ENCODE measurements at regions not wholly inside any gene's neighbourhood (a gene's known extent, or its start where the extent isn't known, plus 50 kb on each side); places are given as distances from the start of the nearest gene placed in this dataset.
A peak's percentile ranks its signal among the peaks of the same experiment; 100 is the strongest.
"Not testable (repeated sequence)": the region's sequence is repeated elsewhere in the genome, so short reads cannot be mapped to it uniquely, and the experiment has no call there.

GRCh38 chr5:67792891-67793290 lies 422.7 kb upstream of the PIK3R1 start:
- no peak for DNase-seq
- no peaks in the 10 kb centered on the region for H3K36me3 ChIP-seq

GRCh38 chr5:67790390-67790789 lies 425.2 kb upstream of the PIK3R1 start:
- TF ChIP-seq CTCF (IDR thresholded peaks at IDR 0.05; ENCODE audit: low read depth, low read length) = no peak

More at GRCh38 chr5:67792891-67793290, 422.7 kb upstream of the PIK3R1 start:
- H3K4me3 ChIP-seq (ENCODE audit: low read depth, low read length) = no peak overlapping the region
- H3K27ac ChIP-seq = no peak overlapping the region
- H3K9me3 ChIP-seq (ENCODE audit: severe bottlenecking) = no peaks in the 10 kb centered on the region
- no peak for TF ChIP-seq CTCF (IDR thresholded peaks at IDR 0.05; ENCODE audit: low read depth, low read length)
- H3K27me3 ChIP-seq (ENCODE audit: insufficient read depth, low read depth, severe bottlenecking) = no peaks in the 10 kb centered on the region

GRCh38 chr5:67779893-67780623 lies 435.5 kb upstream of the PIK3R1 start:
- peak; percentile 49 for DNase-seq
- H3K9me3 ChIP-seq (ENCODE audit: severe bottlenecking); H3K27ac ChIP-seq; H3K36me3 ChIP-seq; H3K27me3 ChIP-seq (ENCODE audit: insufficient read depth, low read depth, severe bottlenecking): not testable (repeated sequence)
- peak overlapping the region; percentile 10; the same call in 1 of the 2 replicates for H3K4me3 ChIP-seq (ENCODE audit: low read depth, low read length)

More at GRCh38 chr5:67790390-67790789, 425.2 kb upstream of the PIK3R1 start:
- no peak overlapping the region for H3K4me3 ChIP-seq (ENCODE audit: low read depth, low read length)
- H3K27me3 ChIP-seq (ENCODE audit: insufficient read depth, low read depth, severe bottlenecking) = no peaks in the 10 kb centered on the region
- DNase-seq = no peak
- no peaks in the 10 kb centered on the region for H3K36me3 ChIP-seq
- no peak overlapping the region for H3K27ac ChIP-seq
- no peaks in the 10 kb centered on the region for H3K9me3 ChIP-seq (ENCODE audit: severe bottlenecking)

- H3K27ac ChIP-seq = no peak overlapping the region
- H3K36me3 ChIP-seq = no peaks in the 10 kb centered on the region
- no peak for TF ChIP-seq CTCF (IDR thresholded peaks at IDR 0.05; ENCODE audit: low read depth, low read length)
- H3K27me3 ChIP-seq (ENCODE audit: insufficient read depth, low read depth, severe bottlenecking) = no peaks in the 10 kb centered on the region
- H3K4me3 ChIP-seq (ENCODE audit: low read depth, low read length) = no peak overlapping the region
- DNase-seq = no peak
- H3K9me3 ChIP-seq (ENCODE audit: severe bottlenecking) = no peaks in the 10 kb centered on the region
Observed at GRCh38 chr5:67774786-67775185, 440.8 kb upstream of the PIK3R1 start.

- H3K27ac ChIP-seq = no peak overlapping the region
- H3K4me3 ChIP-seq (ENCODE audit: low read depth, low read length) = no peak overlapping the region
- no peaks in the 10 kb centered on the region for H3K9me3 ChIP-seq (ENCODE audit: severe bottlenecking)
- H3K36me3 ChIP-seq = no peaks in the 10 kb centered on the region
- DNase-seq = no peak
- no peak for TF ChIP-seq CTCF (IDR thresholded peaks at IDR 0.05; ENCODE audit: low read depth, low read length)
- H3K27me3 ChIP-seq (ENCODE audit: insufficient read depth, low read depth, severe bottlenecking) = no peaks in the 10 kb centered on the region
Observed at GRCh38 chr5:67774267-67774552, 441.3 kb upstream of the PIK3R1 start.

- Histone ChIP-seq H3K4me3 (ENCODE audit: low read depth, low read length) (no peak overlapping the region), H3K27me3 (ENCODE audit: insufficient read depth, low read depth, severe bottlenecking) (no peaks in the 10 kb centered on the region), H3K36me3 (no peaks in the 10 kb centered on the region), H3K9me3 (ENCODE audit: severe bottlenecking) (no peaks in the 10 kb centered on the region), H3K27ac (no peak overlapping the region)
- no peak for TF ChIP-seq CTCF (IDR thresholded peaks at IDR 0.05; ENCODE audit: low read depth, low read length)
- DNase-seq = no peak
Observed at GRCh38 chr5:67773411-67774266, 441.9 kb upstream of the PIK3R1 start.

Measured in WERI-Rb-1 (cell line).